ENCODE measurements at regions not wholly inside any gene's neighbourhood (a gene's known extent, or its start where the extent isn't known, plus 50 kb on each side); places are given as distances from the start of the nearest gene placed in this dataset.

GRCh38 chr6:144888621-144889020 lies 603.5 kb downstream of the UTRN start:
- H3K27ac ChIP-seq, result no peak overlapping the region
- H3K4me1 ChIP-seq, result no peaks in the 10 kb centered on the region
- no peak for TF ChIP-seq POLR2AphosphoS5 (IDR thresholded peaks at IDR 0.05)
- no peak for TF ChIP-seq POLR2A (IDR thresholded peaks at IDR 0.05)
- TF ChIP-seq EP300 (IDR thresholded peaks at IDR 0.05), result no peak
- no peak for TF ChIP-seq CTCF (IDR thresholded peaks at IDR 0.05)
- no peak for DNase-seq
- no peaks in the 10 kb centered on the region for H3K27me3 ChIP-seq
- intact Hi-C loops (cut with DNase I; ENCODE audit: low total_unique reads), result no loop called here
- WGBS, 5 donors, result 0 to 92% (median 92%) methylated on average over 1 of the region's 1 CpG
- H3K36me3 ChIP-seq, result no peaks in the 10 kb centered on the region
- H3K4me3 ChIP-seq, result no peak overlapping the region
- no peaks in the 10 kb centered on the region for H3K9me3 ChIP-seq

GRCh38 chr6:144893680-144894151 lies 608.6 kb downstream of the UTRN start:
- H3K4me1 ChIP-seq, result no peaks in the 10 kb centered on the region
- intact Hi-C loops (cut with DNase I; ENCODE audit: low total_unique reads), result no loop called here
- H3K27ac ChIP-seq, result no peak overlapping the region
- no peaks in the 10 kb centered on the region for H3K27me3 ChIP-seq
- H3K4me3 ChIP-seq, result no peak overlapping the region
- TF ChIP-seq POLR2AphosphoS5 (IDR thresholded peaks at IDR 0.05), result no peak
- TF ChIP-seq EP300 (IDR thresholded peaks at IDR 0.05), result no peak
- no peak for TF ChIP-seq POLR2A (IDR thresholded peaks at IDR 0.05)
- no peak for TF ChIP-seq CTCF (IDR thresholded peaks at IDR 0.05)
- H3K36me3 ChIP-seq, result no peaks in the 10 kb centered on the region
- WGBS, 5 donors, result 32 to 61% (median 40%) methylated on average over 2 of the region's 2 CpGs
- no peak for DNase-seq
- H3K9me3 ChIP-seq, result no peaks in the 10 kb centered on the region

GRCh38 chr6:144894240-144894639 lies 609.1 kb downstream of the UTRN start:
- 74 to 92% (median 89%) methylated on average over 2 of the region's 2 CpGs for WGBS, 5 donors
- TF ChIP-seq EP300 (IDR thresholded peaks at IDR 0.05) (no peak), CTCF (IDR thresholded peaks at IDR 0.05) (no peak), POLR2AphosphoS5 (IDR thresholded peaks at IDR 0.05) (no peak), POLR2A (IDR thresholded peaks at IDR 0.05) (no peak)
- no peak overlapping the region for H3K4me3 ChIP-seq
- intact Hi-C loops (cut with DNase I; ENCODE audit: low total_unique reads), result no loop called here
- DNase-seq, result no peak
- H3K27ac ChIP-seq, result no peak overlapping the region
- H3K4me1 ChIP-seq, result no peaks in the 10 kb centered on the region
- no peaks in the 10 kb centered on the region for H3K9me3 ChIP-seq
- no peaks in the 10 kb centered on the region for H3K27me3 ChIP-seq
- H3K36me3 ChIP-seq, result no peaks in the 10 kb centered on the region

- intact Hi-C loops (cut with DNase I; ENCODE audit: low total_unique reads), result no loop called here
- TF ChIP-seq EP300 (IDR thresholded peaks at IDR 0.05) (no peak), POLR2AphosphoS5 (IDR thresholded peaks at IDR 0.05) (no peak), POLR2A (IDR thresholded peaks at IDR 0.05) (no peak), CTCF (IDR thresholded peaks at IDR 0.05) (no peak)
- Histone ChIP-seq H3K27ac (no peak overlapping the region), H3K4me1 (no peaks in the 10 kb centered on the region), H3K9me3 (no peaks in the 10 kb centered on the region), H3K36me3 (no peaks in the 10 kb centered on the region), H3K27me3 (no peaks in the 10 kb centered on the region), H3K4me3 (no peak overlapping the region)
- 43 to 62% (median 60%) methylated on average over 8 of the region's 8 CpGs for WGBS, 5 donors
- DNase-seq, result no peak
Measured at GRCh38 chr6:144895313-144896278, 610.5 kb downstream of the UTRN start.
